Lung (tissue), 11 donors: ENCODE measurements at regions not wholly inside any gene's neighbourhood (a gene's known extent, or its start where the extent isn't known, plus 50 kb on each side); places are given as distances from the start of the nearest gene placed in this dataset.

Experiments used
- ATAC-seq: fragments of 200-7000 bp; cut with Tn5 transposase; one replicate; pipeline ENCODE4 v1.9.1; 2020; ENCODE audit warnings: moderate number of reproducible peaks; ENCODE audit not compliant: insufficient read depth, low FRiP score
- DNase-seq, 3 donors: peaks; one replicate each; pipeline ENCODE4 v3.0.0-alpha.2; 2013 to 2017
- H3K27ac ChIP-seq, 2 donors: one replicate each; pipeline ENCODE4 v1.5.1; 2013; ENCODE audit warnings: mild to moderate bottlenecking in 2 of 2, moderate library complexity in 2 of 2, control low read depth in 1 of 2, inconsistent platforms in 1 of 2, low read depth in 1 of 2, low read length in 1 of 2
- H3K27me3 ChIP-seq, 3 donors: one replicate each; pipeline ENCODE4 v1.5.1; 2013; ENCODE audit warnings: low read length in 2 of 3; ENCODE audit not compliant: control insufficient read depth in 3 of 3, insufficient read depth in 3 of 3
- H3K36me3 ChIP-seq, 4 donors: one replicate each; pipeline ENCODE4 v1.5.1; 2013; ENCODE audit warnings: low read length in 4 of 4, mild to moderate bottlenecking in 1 of 4, moderate library complexity in 1 of 4; ENCODE audit not compliant: control insufficient read depth in 4 of 4, insufficient read depth in 4 of 4
- H3K4me1 ChIP-seq, 5 donors: one replicate each; pipeline ENCODE4 v1.5.1; 2013; ENCODE audit warnings: low read length in 5 of 5, mild to moderate bottlenecking in 2 of 5, moderate library complexity in 1 of 5; ENCODE audit not compliant: control insufficient read depth in 5 of 5, insufficient read depth in 5 of 5
- H3K4me3 ChIP-seq: one replicate; pipeline ENCODE4 v1.5.1; 2013; ENCODE audit warnings: mild to moderate bottlenecking, control low read depth, moderate library complexity
- H3K9ac ChIP-seq, 2 donors: one replicate each; pipeline ENCODE4 v1.5.1; 2013; ENCODE audit warnings: low read length in 2 of 2, control low read depth in 1 of 2; ENCODE audit not compliant: insufficient read depth in 1 of 2
- H3K9me3 ChIP-seq, 4 donors: one replicate each; pipeline ENCODE4 v1.5.1; 2013; ENCODE audit warnings: low read length in 3 of 4, mild to moderate bottlenecking in 1 of 4, moderate library complexity in 1 of 4; ENCODE audit not compliant: control insufficient read depth in 4 of 4, insufficient read depth in 3 of 4
- CTCF ChIP-seq: IDR thresholded peaks from 2 replicates; pipeline ENCODE4 v1.5.1; 2012; ENCODE audit warnings: mild to moderate bottlenecking; ENCODE audit errors: control extremely low read depth, extremely low read depth
- WGBS, 2 donors: extraction: QIAGEN DNeasy Blood & Tissue Kit; methylation state at CpG; one replicate each; pipeline ENCODE4 v1.1.7; 2013; 5-methylcytosine and 5-hydroxymethylcytosine counted together
- donor health status: control.
- donor health status: control.
- donor health status: Bipolar disorder and iron deficiency.
- donor health status: healthy.
- donor health status: DM: yes; HTN: yes; CAD: no.

GRCh38 chr20:11372876-11373790 lies 544.6 kb upstream of the BTBD3 start:
- ATAC-seq, result no peak

GRCh38 chr20:11375335-11375734 lies 542.4 kb upstream of the BTBD3 start:
- 82 to 85% methylated on average over 4 of the region's 4 CpGs for WGBS, 2 donors
- TF ChIP-seq CTCF, result no peak
- peaks cover 0 to 4% (median 0%) of the 10 kb centered on the region in 5 donors for H3K4me1 ChIP-seq
- DNase-seq (no peak), ATAC-seq (no peak)
- no peak overlapping the region for H3K27ac ChIP-seq
- no peak overlapping the region for H3K4me3 ChIP-seq
- no peaks in the 10 kb centered on the region for H3K36me3 ChIP-seq
- H3K9me3 ChIP-seq, result no peaks in the 10 kb centered on the region
- no peaks in the 10 kb centered on the region for H3K27me3 ChIP-seq
- no peak overlapping the region for H3K9ac ChIP-seq

More at GRCh38 chr20:11372876-11373790, 544.6 kb upstream of the BTBD3 start:
- Histone ChIP-seq H3K27ac (no peak overlapping the region), H3K27me3 (peaks cover 0 to 2% (median 0%) of the 10 kb centered on the region in 3 donors), H3K9ac (no peak overlapping the region), H3K4me3 (no peak overlapping the region), H3K4me1 (peaks cover 0 to 4% (median 0%) of the 10 kb centered on the region in 5 donors), H3K36me3 (no peaks in the 10 kb centered on the region), H3K9me3 (peaks cover 0 to 7% (median 2%) of the 10 kb centered on the region in 4 donors)
- TF ChIP-seq CTCF, result no peak
- 75 to 85% methylated on average over 5 of the region's 5 CpGs for WGBS, 2 donors
- DNase-seq, result peak in 2 of 3 donors; percentile 20 to 29

- no peaks in the 10 kb centered on the region for H3K27me3 ChIP-seq
- no peak overlapping the region for H3K4me3 ChIP-seq
- no peak overlapping the region for H3K9ac ChIP-seq
- H3K36me3 ChIP-seq, result no peaks in the 10 kb centered on the region
- no peaks in the 10 kb centered on the region for H3K9me3 ChIP-seq
- no peak for DNase-seq
- no peak for ATAC-seq
- H3K27ac ChIP-seq, result no peak overlapping the region
- TF ChIP-seq CTCF, result no peak
- WGBS, 2 donors, result 71 to 75% methylated on average over 2 of the region's 2 CpGs
- H3K4me1 ChIP-seq, result peaks cover 0 to 4% (median 0%) of the 10 kb centered on the region in 5 donors
These were observed 541.7 kb upstream of the BTBD3 start for GRCh38 chr20:11375966-11376365.
